ENCODE measurements at regions not wholly inside any gene's neighbourhood (a gene's known extent, or its start where the extent isn't known, plus 50 kb on each side); places are given as distances from the start of the nearest gene placed in this dataset.

DNA sequence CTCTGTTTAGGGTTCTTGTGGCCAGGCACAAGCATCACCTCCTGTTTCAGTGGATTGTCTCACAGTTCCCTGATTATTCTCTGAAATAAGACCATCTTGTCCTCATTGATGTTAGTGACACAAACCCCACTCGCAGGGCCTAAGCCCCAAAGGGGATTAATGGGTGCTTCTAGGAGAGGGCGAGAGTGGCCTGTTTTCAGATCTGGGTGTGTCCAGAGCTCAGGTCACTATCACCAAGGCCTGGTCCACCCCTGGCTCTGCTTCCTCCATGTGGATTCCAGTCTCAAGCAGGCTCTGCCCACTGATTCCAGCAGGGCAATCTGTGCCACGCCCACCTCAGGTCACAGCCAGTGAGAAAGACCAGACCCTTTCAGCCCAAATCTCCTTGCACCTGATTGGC is 361.9 kb downstream of the ADGRD1 start:
- H3K27ac ChIP-seq (ENCODE audit: insufficient read depth, low read length): no peak overlapping the region
- H3K56ac ChIP-seq (ENCODE audit: extremely low read depth, insufficient read depth, low read length): no peak overlapping the region
- no peak for DNase-seq
- H2AK9ac ChIP-seq (replicated peaks; ENCODE audit: low read depth, low read length, poor library complexity): no peak overlapping the region
- no peaks in the 10 kb centered on the region for H3K9me1 ChIP-seq (ENCODE audit: insufficient read depth, low read length)
- intact Hi-C loops (cut with micrococcal nuclease): no loop called here
- no peak overlapping the region for H4K5ac ChIP-seq (ENCODE audit: low read depth, low read length)
- no peak overlapping the region for H2BK120ac ChIP-seq (ENCODE audit: low read depth, low read length)
- ChIA-PET CTCF (no interaction called here), POLR2A (ENCODE audit: unreplicated experiment) (no interaction called here)
- H3K4me1 ChIP-seq (ENCODE audit: control insufficient read depth, insufficient read depth, low read length): no peaks in the 10 kb centered on the region
- no peak overlapping the region for H2BK5ac ChIP-seq (ENCODE audit: low read depth, low read length, poor library complexity, severe bottlenecking)
- no peak overlapping the region for H2BK15ac ChIP-seq (ENCODE audit: low read depth, low read length)
- no peak overlapping the region for H2AFZ ChIP-seq (replicated peaks; ENCODE audit: low read length, poor library complexity)
- no peak overlapping the region for H2AK5ac ChIP-seq (ENCODE audit: low read depth, low read length)
- H2BK20ac ChIP-seq (ENCODE audit: low read depth, low read length): no peak overlapping the region
- no peak overlapping the region for H3K4me2 ChIP-seq (ENCODE audit: low read depth, low read length)
- H3K9ac ChIP-seq (ENCODE audit: low read depth, low read length): no peak overlapping the region
- H4K20me1 ChIP-seq (ENCODE audit: insufficient read depth, low read length): no peaks in the 10 kb centered on the region
- H3K18ac ChIP-seq (ENCODE audit: low read depth, low read length): no peak overlapping the region
- H3K27me3 ChIP-seq (ENCODE audit: control insufficient read depth, insufficient read depth, low read length): no peaks in the 10 kb centered on the region
- peaks cover 29% of the 10 kb centered on the region for H3K9me3 ChIP-seq (ENCODE audit: control insufficient read depth, insufficient read depth, low read length)
- no peak for ATAC-seq (ENCODE audit: low read depth)
- in situ Hi-C loops (cut with MboI; ENCODE audit: low sequenced_read_pairs): no loop called here
- H3K14ac ChIP-seq (replicated peaks; ENCODE audit: low read depth, low read length): no peak overlapping the region
- no peak overlapping the region for H3K4me3 ChIP-seq (ENCODE audit: insufficient read depth, low read depth, low read length)
- H4K91ac ChIP-seq (ENCODE audit: insufficient read depth, low read depth, low read length): no peak overlapping the region
- no peaks in the 10 kb centered on the region for H3K36me3 ChIP-seq (ENCODE audit: control insufficient read depth, insufficient read depth, low read length)
- H3K23ac ChIP-seq (ENCODE audit: low read depth, low read length): no peak overlapping the region
- dilution Hi-C loops (cut with HindIII; ENCODE audit: low sequenced_read_pairs, unreplicated experiment): no loop called here
- TF ChIP-seq FOS (IDR thresholded peaks at IDR 0.05; ENCODE audit: low read depth, low read length) (no peak), MAFK (IDR thresholded peaks at IDR 0.05; ENCODE audit: low read depth, low read length) (no peak), POLR2A (IDR thresholded peaks at IDR 0.05; ENCODE audit: low read depth, low read length) (no peak), RAD21 (IDR thresholded peaks at IDR 0.05; ENCODE audit: low read length) (no peak), CHD1 (IDR thresholded peaks at IDR 0.05; ENCODE audit: low read depth, low read length) (no peak), SMC3 (IDR thresholded peaks at IDR 0.05; ENCODE audit: low read depth, low read length) (no peak), MXI1 (IDR thresholded peaks at IDR 0.05; ENCODE audit: borderline replicate concordance, low read depth, low read length) (no peak), MAZ (IDR thresholded peaks at IDR 0.05; ENCODE audit: borderline replicate concordance, low read depth, low read length) (no peak), BHLHE40 (IDR thresholded peaks at IDR 0.05; ENCODE audit: low read depth, low read length) (no peak), NFE2L2 (IDR thresholded peaks at IDR 0.05; ENCODE audit: low read depth, low read length) (no peak)
- TF ChIP-seq, protein P1, sequence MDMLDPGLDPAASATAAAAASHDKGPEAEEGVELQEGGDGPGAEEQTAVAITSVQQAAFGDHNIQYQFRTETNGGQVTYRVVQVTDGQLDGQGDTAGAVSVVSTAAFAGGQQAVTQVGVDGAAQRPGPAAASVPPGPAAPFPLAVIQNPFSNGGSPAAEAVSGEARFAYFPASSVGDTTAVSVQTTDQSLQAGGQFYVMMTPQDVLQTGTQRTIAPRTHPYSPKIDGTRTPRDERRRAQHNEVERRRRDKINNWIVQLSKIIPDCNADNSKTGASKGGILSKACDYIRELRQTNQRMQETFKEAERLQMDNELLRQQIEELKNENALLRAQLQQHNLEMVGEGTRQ (IDR thresholded peaks at IDR 0.05; ENCODE audit: low read depth, low read length): no peak
- TF ChIP-seq, protein P2, sequence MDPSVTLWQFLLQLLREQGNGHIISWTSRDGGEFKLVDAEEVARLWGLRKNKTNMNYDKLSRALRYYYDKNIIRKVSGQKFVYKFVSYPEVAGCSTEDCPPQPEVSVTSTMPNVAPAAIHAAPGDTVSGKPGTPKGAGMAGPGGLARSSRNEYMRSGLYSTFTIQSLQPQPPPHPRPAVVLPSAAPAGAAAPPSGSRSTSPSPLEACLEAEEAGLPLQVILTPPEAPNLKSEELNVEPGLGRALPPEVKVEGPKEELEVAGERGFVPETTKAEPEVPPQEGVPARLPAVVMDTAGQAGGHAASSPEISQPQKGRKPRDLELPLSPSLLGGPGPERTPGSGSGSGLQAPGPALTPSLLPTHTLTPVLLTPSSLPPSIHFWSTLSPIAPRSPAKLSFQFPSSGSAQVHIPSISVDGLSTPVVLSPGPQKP (IDR thresholded peaks at IDR 0.05; ENCODE audit: borderline replicate concordance, low read depth, low read length): no peak
- TF ChIP-seq, protein P3, sequence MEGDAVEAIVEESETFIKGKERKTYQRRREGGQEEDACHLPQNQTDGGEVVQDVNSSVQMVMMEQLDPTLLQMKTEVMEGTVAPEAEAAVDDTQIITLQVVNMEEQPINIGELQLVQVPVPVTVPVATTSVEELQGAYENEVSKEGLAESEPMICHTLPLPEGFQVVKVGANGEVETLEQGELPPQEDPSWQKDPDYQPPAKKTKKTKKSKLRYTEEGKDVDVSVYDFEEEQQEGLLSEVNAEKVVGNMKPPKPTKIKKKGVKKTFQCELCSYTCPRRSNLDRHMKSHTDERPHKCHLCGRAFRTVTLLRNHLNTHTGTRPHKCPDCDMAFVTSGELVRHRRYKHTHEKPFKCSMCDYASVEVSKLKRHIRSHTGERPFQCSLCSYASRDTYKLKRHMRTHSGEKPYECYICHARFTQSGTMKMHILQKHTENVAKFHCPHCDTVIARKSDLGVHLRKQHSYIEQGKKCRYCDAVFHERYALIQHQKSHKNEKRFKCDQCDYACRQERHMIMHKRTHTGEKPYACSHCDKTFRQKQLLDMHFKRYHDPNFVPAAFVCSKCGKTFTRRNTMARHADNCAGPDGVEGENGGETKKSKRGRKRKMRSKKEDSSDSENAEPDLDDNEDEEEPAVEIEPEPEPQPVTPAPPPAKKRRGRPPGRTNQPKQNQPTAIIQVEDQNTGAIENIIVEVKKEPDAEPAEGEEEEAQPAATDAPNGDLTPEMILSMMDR (conservative IDR thresholded peaks at IDR 0.05; ENCODE audit: low read depth, low read length): no peak
- no TSS peak for BruUV-seq (replicated peaks)
- no peaks in the 10 kb centered on the region for H3K79me1 ChIP-seq (ENCODE audit: low read depth in 1 of 2, low read length in 2 of 2)
- no peak overlapping the region for H3K4ac ChIP-seq (ENCODE audit: low read depth, low read length)
- H4K8ac ChIP-seq (ENCODE audit: low read depth in 2 of 2, low read length in 2 of 2): no peak overlapping the region
- no CpG with 5 or more reads among the region's 3 CpGs for WGBS, 2 experiments (ENCODE audit: extremely low coverage in 2 of 2, insufficient read length in 1 of 2)

Measured in IMR-90 (cell line).